HEK293 (cell line): ENCODE measurements at regions not wholly inside any gene's neighbourhood (a gene's known extent, or its start where the extent isn't known, plus 50 kb on each side); places are given as distances from the start of the nearest gene placed in this dataset.

Experiments used
- SP2 ChIP-seq: fragments of 450-650 bp; formaldehyde crosslinking; IDR thresholded peaks from 2 replicates; pipeline ENCODE4 v1.5.1; 2016; ENCODE audit warnings: missing biosample characterization, missing genetic modification characterization
- ZNF239 ChIP-seq: fragments of 450-650 bp; formaldehyde crosslinking; IDR thresholded peaks from 2 replicates; pipeline ENCODE4 v1.5.1; 2016; ENCODE audit warnings: missing biosample characterization, missing genetic modification characterization
- ZNF362 ChIP-seq: fragments of 450-650 bp; formaldehyde crosslinking; IDR thresholded peaks from 2 replicates; pipeline ENCODE4 v1.5.1; 2016; ENCODE audit warnings: missing biosample characterization, missing genetic modification characterization
- ZNF830 ChIP-seq: fragments of 450-650 bp; IDR thresholded peaks from 2 replicates; pipeline ENCODE4 v1.5.0; 2018; ENCODE audit warnings: missing biosample characterization, missing genetic modification characterization, low read depth, mild to moderate bottlenecking, moderate library complexity
- TF ChIP-seq, protein P1 (sequence below): fragments of 450-650 bp; formaldehyde crosslinking; IDR thresholded peaks from 2 replicates; pipeline ENCODE4 v1.5.1; 2017; ENCODE audit warnings: missing biosample characterization, missing genetic modification characterization

GRCh38 chr7:89401690-89402089 lies 606.2 kb upstream of the TEX47 start:
- TF ChIP-seq ZNF362 (tag by site-specific recombination) (no peak), ZNF239 (no peak), SP2 (tag by site-specific recombination) (no peak), ZNF830 (tag by site-specific recombination) (no peak)
- TF ChIP-seq, protein P1, sequence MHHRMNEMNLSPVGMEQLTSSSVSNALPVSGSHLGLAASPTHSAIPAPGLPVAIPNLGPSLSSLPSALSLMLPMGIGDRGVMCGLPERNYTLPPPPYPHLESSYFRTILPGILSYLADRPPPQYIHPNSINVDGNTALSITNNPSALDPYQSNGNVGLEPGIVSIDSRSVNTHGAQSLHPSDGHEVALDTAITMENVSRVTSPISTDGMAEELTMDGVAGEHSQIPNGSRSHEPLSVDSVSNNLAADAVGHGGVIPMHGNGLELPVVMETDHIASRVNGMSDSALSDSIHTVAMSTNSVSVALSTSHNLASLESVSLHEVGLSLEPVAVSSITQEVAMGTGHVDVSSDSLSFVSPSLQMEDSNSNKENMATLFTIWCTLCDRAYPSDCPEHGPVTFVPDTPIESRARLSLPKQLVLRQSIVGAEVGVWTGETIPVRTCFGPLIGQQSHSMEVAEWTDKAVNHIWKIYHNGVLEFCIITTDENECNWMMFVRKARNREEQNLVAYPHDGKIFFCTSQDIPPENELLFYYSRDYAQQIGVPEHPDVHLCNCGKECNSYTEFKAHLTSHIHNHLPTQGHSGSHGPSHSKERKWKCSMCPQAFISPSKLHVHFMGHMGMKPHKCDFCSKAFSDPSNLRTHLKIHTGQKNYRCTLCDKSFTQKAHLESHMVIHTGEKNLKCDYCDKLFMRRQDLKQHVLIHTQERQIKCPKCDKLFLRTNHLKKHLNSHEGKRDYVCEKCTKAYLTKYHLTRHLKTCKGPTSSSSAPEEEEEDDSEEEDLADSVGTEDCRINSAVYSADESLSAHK (tag by site-specific recombination), result no peak
